ENCODE measurements at regions not wholly inside any gene's neighbourhood (a gene's known extent, or its start where the extent isn't known, plus 50 kb on each side); places are given as distances from the start of the nearest gene placed in this dataset.

GRCh38 chr10:78685466-78686103, 383.2 kb upstream of the ZMIZ1 start:
- Histone ChIP-seq H3K9ac (ENCODE audit: low read length) (no peak overlapping the region), H3K4me1 (ENCODE audit: insufficient read depth, low read length) (peaks cover 14% of the 10 kb centered on the region), H3K9me3 (ENCODE audit: low read length) (no peaks in the 10 kb centered on the region), H3K27me3 (ENCODE audit: control insufficient read depth in 1 of 2, insufficient read depth in 2 of 2, low read length in 2 of 2) (no peaks in the 10 kb centered on the region), H3K27ac (ENCODE audit: low read depth, low read length) (no peak overlapping the region), H3K4me3 (ENCODE audit: low read depth in 1 of 2, low read length in 2 of 2) (no peak overlapping the region), H3K36me3 (ENCODE audit: insufficient read depth, low read length) (no peaks in the 10 kb centered on the region)

- no peaks in the 10 kb centered on the region for H3K36me3 ChIP-seq (ENCODE audit: insufficient read depth, low read length)
Observed at GRCh38 chr10:78686444-78687060, 382.2 kb upstream of the ZMIZ1 start.

DNA sequence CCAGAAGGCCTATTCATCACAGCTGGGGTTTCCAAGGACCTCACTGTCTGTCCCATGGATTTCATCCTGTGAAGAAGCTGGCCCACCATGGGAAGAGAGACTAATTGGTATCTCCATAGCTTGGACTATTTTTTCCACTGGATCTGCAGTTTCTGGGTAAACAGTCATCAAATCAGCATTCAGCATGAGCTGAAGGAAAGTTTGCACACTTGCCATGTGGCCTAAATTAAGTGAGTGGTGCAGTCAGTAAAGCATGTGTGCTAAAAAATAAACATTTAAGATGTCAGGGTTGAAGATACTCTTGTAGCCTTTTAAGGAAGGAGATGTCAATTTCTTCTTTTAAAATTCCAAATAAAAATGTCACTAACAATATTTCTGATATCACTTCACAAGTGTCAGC, 381.1 kb upstream of the ZMIZ1 start:
- H3K4me1 ChIP-seq (ENCODE audit: insufficient read depth, low read length): peaks cover 14% of the 10 kb centered on the region
- no peaks in the 10 kb centered on the region for H3K27me3 ChIP-seq (ENCODE audit: control insufficient read depth in 1 of 2, insufficient read depth in 2 of 2, low read length in 2 of 2)
- H3K27ac ChIP-seq (ENCODE audit: low read depth, low read length): no peak overlapping the region
- H3K4me3 ChIP-seq (ENCODE audit: low read depth in 1 of 2, low read length in 2 of 2): no peak overlapping the region
- H3K9ac ChIP-seq (ENCODE audit: low read length): no peak overlapping the region
- H3K9me3 ChIP-seq (ENCODE audit: low read length): no peaks in the 10 kb centered on the region
- H3K36me3 ChIP-seq (ENCODE audit: insufficient read depth, low read length): no peaks in the 10 kb centered on the region

More at GRCh38 chr10:78686444-78687060, 382.2 kb upstream of the ZMIZ1 start:
- Histone ChIP-seq H3K27ac (ENCODE audit: low read depth, low read length) (no peak overlapping the region), H3K27me3 (ENCODE audit: control insufficient read depth in 1 of 2, insufficient read depth in 2 of 2, low read length in 2 of 2) (no peaks in the 10 kb centered on the region), H3K9me3 (ENCODE audit: low read length) (no peaks in the 10 kb centered on the region), H3K4me1 (ENCODE audit: insufficient read depth, low read length) (peaks cover 14% of the 10 kb centered on the region), H3K4me3 (ENCODE audit: low read depth in 1 of 2, low read length in 2 of 2) (no peak overlapping the region), H3K9ac (ENCODE audit: low read length) (no peak overlapping the region)

DNA sequence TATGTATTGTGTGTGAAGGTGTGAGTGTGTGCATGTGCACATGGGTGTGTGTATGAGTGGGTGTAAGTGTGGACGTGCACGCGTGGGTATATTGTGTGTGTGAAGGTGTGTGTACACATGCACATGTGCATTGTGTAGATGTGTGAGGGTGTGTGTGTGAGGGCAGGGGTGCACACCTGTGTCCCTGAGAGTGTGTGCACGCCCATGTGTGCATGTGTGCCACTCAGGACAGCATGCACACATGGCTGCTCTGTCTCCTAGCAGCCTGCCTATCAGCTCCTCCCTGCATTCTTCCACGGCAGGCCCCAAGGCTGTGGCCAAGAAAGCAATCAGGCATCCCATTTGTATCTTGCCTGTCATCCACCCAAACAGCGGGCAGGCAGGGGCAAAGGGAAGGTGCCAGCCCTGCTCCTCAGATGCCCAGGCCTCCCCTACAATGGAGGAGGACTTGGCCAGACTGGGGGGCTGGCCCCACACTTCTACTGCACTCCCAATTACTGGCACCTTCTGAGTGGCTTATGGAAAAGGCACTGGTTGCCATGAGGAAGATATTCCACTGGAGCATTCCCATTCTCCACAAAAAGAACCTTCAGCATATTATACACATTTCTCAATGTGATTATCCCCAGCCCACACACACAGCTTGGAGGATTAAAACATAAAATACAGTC, 380.4 kb upstream of the ZMIZ1 start:
- H3K27ac ChIP-seq (ENCODE audit: low read depth, low read length): no peak overlapping the region
- no peaks in the 10 kb centered on the region for H3K27me3 ChIP-seq (ENCODE audit: control insufficient read depth in 1 of 2, insufficient read depth in 2 of 2, low read length in 2 of 2)
- H3K36me3 ChIP-seq (ENCODE audit: insufficient read depth, low read length): no peaks in the 10 kb centered on the region
- H3K4me1 ChIP-seq (ENCODE audit: insufficient read depth, low read length): peaks cover 14% of the 10 kb centered on the region
- H3K9ac ChIP-seq (ENCODE audit: low read length): no peak overlapping the region
- H3K9me3 ChIP-seq (ENCODE audit: low read length): no peaks in the 10 kb centered on the region
- H3K4me3 ChIP-seq (ENCODE audit: low read depth in 1 of 2, low read length in 2 of 2): no peak overlapping the region

- Histone ChIP-seq H3K4me3 (ENCODE audit: low read depth in 1 of 2, low read length in 2 of 2) (peak overlapping the region in 1 of 2 donors; percentile 16), H3K36me3 (ENCODE audit: insufficient read depth, low read length) (no peaks in the 10 kb centered on the region), H3K4me1 (ENCODE audit: insufficient read depth, low read length) (peaks cover 14% of the 10 kb centered on the region), H3K9me3 (ENCODE audit: low read length) (no peaks in the 10 kb centered on the region), H3K9ac (ENCODE audit: low read length) (no peak overlapping the region), H3K27ac (ENCODE audit: low read depth, low read length) (no peak overlapping the region), H3K27me3 (ENCODE audit: control insufficient read depth in 1 of 2, insufficient read depth in 2 of 2, low read length in 2 of 2) (no peaks in the 10 kb centered on the region)
Observed at GRCh38 chr10:78688901-78689583, 379.7 kb upstream of the ZMIZ1 start.

DNA sequence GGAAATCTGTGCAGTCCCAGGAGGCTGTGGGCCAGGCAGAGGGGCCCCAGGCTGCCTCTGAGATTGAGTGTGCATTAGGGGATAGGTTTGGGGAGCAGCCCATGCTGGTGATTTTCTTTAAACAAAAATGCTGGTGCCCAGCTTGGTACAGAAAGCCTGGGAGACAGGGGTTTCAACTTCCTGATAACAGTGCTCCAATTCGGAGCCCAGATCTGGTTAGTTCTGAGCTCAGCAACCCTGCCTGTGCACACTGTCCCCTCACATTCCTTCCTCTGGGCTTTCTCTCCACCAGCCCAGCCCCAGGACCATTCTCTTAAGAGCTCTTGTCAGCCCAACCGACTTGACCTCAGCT, 379.2 kb upstream of the ZMIZ1 start:
- Histone ChIP-seq H3K4me1 (ENCODE audit: insufficient read depth, low read length) (peaks cover 14% of the 10 kb centered on the region), H3K4me3 (ENCODE audit: low read depth in 1 of 2, low read length in 2 of 2) (no peak overlapping the region), H3K27ac (ENCODE audit: low read depth, low read length) (no peak overlapping the region), H3K9me3 (ENCODE audit: low read length) (no peaks in the 10 kb centered on the region), H3K9ac (ENCODE audit: low read length) (no peak overlapping the region), H3K27me3 (ENCODE audit: control insufficient read depth in 1 of 2, insufficient read depth in 2 of 2, low read length in 2 of 2) (no peaks in the 10 kb centered on the region), H3K36me3 (ENCODE audit: insufficient read depth, low read length) (no peaks in the 10 kb centered on the region)

DNA sequence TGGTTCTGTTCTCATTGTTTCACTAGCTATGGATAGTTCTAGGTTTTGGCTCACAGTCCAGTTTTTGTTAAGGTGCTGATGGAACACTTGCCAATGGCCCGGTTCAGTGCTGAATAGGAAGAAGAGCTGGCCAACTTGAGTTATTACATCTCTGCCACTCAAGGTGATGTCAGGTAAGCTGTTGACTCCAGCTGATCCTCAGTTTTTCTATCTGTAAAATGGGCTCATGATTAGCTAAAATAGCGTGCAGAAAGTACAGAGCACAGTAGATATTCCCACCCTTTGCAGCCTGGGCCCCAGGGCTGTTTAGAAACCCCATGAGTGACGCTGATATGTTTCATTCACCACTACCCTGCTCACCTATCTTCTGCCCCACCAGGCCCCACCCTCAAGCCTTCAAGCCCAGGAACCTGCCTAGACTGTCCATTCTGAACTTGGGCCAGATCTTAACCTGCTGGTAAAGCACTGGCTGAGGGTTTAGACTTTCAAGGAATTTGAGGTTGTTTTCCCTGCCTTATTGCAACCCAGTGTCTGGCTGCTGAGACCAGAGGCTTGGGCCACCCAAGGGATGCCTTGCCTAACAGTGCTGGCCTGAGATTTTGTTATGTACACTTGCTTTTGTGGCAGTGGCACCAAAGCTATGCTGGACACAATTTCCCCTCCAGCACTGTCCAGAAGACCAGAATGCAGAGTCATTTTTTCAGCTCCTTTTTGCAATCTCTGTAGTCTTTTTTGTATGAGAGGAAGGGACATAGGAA, 378.2 kb upstream of the ZMIZ1 start:
- Histone ChIP-seq H3K9me3 (ENCODE audit: low read length) (no peaks in the 10 kb centered on the region), H3K4me3 (ENCODE audit: low read depth in 1 of 2, low read length in 2 of 2) (no peak overlapping the region), H3K27ac (ENCODE audit: low read depth, low read length) (no peak overlapping the region), H3K9ac (ENCODE audit: low read length) (no peak overlapping the region), H3K27me3 (ENCODE audit: control insufficient read depth in 1 of 2, insufficient read depth in 2 of 2, low read length in 2 of 2) (no peaks in the 10 kb centered on the region), H3K36me3 (ENCODE audit: insufficient read depth, low read length) (no peaks in the 10 kb centered on the region), H3K4me1 (ENCODE audit: insufficient read depth, low read length) (peaks cover 14% of the 10 kb centered on the region)

DNA sequence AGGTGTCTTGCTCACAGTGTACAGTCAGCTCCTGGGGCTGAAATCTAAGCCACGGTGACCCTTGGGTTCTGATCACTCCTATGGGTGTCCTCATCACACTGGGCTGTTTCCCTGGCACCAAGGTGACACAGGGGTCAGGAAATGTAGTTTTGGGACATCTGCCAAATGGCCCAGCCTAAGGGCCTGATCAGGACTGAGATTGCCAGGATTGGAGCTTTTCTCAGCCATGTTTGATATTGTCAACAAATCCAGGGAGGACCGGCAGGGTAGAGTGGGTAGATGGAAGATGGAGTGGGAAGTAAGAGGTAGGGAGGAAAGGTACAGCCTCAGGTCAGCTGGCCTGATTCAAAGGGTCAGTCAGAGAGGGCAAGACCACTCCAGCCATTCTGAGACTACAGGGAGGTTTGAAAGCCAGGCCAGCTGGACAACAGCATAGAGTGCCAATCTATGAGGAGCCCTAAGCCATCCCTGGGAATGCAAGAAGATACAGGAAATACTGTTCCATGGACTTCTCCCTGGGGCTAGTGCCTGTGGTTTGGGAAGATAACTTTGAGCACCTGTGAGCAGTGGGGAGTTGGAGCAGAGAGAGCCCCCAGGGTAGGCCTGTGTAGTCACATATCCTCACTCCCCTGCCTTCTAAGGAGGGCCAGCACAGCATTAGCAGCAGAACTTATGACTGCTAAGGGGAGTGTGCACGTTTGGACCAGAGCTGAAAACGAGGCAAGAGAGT, 377.3 kb upstream of the ZMIZ1 start:
- Histone ChIP-seq H3K4me1 (ENCODE audit: insufficient read depth, low read length) (peaks cover 14% of the 10 kb centered on the region), H3K27me3 (ENCODE audit: control insufficient read depth in 1 of 2, insufficient read depth in 2 of 2, low read length in 2 of 2) (no peaks in the 10 kb centered on the region), H3K9ac (ENCODE audit: low read length) (no peak overlapping the region), H3K9me3 (ENCODE audit: low read length) (no peaks in the 10 kb centered on the region), H3K36me3 (ENCODE audit: insufficient read depth, low read length) (no peaks in the 10 kb centered on the region), H3K27ac (ENCODE audit: low read depth, low read length) (no peak overlapping the region), H3K4me3 (ENCODE audit: low read depth in 1 of 2, low read length in 2 of 2) (no peak overlapping the region)

DNA sequence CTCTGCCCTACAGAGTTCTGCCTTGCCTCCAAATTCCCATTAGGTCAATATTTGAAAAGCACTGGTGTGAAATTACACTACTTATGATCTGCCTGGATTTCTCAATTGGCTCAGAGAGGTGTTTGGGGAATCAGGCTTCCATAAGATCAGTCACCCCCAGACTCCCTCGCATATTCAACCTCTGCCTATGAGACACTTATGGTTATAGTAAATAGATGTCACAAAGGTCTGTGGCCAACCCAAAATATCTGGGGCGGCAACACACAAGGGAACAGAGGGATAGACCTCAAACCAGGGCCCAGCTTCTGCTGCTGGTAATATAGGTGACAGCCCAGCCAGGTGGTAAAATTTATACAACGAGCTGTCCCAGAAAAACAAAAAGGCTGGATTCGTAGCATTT, 376.7 kb upstream of the ZMIZ1 start:
- H3K9me3 ChIP-seq (ENCODE audit: low read length): no peaks in the 10 kb centered on the region
- H3K4me3 ChIP-seq (ENCODE audit: low read depth in 1 of 2, low read length in 2 of 2): no peak overlapping the region
- H3K4me1 ChIP-seq (ENCODE audit: insufficient read depth, low read length): peaks cover 18% of the 10 kb centered on the region
- no peaks in the 10 kb centered on the region for H3K36me3 ChIP-seq (ENCODE audit: insufficient read depth, low read length)
- no peak overlapping the region for H3K27ac ChIP-seq (ENCODE audit: low read depth, low read length)
- no peak overlapping the region for H3K9ac ChIP-seq (ENCODE audit: low read length)
- H3K27me3 ChIP-seq (ENCODE audit: control insufficient read depth in 1 of 2, insufficient read depth in 2 of 2, low read length in 2 of 2): no peaks in the 10 kb centered on the region

DNA sequence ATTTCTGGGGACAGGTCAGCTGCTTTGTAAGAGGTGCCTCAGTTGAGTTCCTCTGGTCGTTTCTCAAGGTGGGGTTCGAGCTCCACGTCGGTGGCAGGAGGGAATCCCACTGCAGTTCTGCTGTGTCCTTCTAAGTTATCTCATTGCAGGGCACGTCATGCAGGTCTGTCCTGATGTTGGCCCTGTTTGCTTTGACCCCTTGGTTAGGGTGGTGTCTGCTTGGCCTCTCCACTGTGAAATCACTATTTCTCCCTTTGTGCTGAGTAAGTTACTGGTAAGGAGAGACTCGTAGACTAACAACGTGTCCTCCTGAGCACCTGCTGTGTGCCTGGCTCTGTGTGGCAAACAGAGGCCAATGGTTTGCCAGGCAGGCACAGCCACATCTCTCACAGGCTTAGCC, 372.9 kb upstream of the ZMIZ1 start:
- no peak overlapping the region for H3K9ac ChIP-seq (ENCODE audit: low read length)
- H3K4me3 ChIP-seq (ENCODE audit: low read depth in 1 of 2, low read length in 2 of 2): no peak overlapping the region
- no peaks in the 10 kb centered on the region for H3K36me3 ChIP-seq (ENCODE audit: insufficient read depth, low read length)
- no peak overlapping the region for H3K27ac ChIP-seq (ENCODE audit: low read depth, low read length)
- peaks cover 7% of the 10 kb centered on the region for H3K4me1 ChIP-seq (ENCODE audit: insufficient read depth, low read length)
- no peaks in the 10 kb centered on the region for H3K27me3 ChIP-seq (ENCODE audit: control insufficient read depth in 1 of 2, insufficient read depth in 2 of 2, low read length in 2 of 2)
- no peaks in the 10 kb centered on the region for H3K9me3 ChIP-seq (ENCODE audit: low read length)
